WTC11 (cell line): ENCODE measurements at regions not wholly inside any gene's neighbourhood (a gene's known extent, or its start where the extent isn't known, plus 50 kb on each side); places are given as distances from the start of the nearest gene placed in this dataset.

Experiments
- ATAC-seq: fragments of 200-7000 bp; cut with Tn5 transposase; 2 replicates; pipeline ENCODE4 v1.10.0; 2021; ENCODE audit warnings: mild to moderate bottlenecking, moderate library complexity
- CTCF ChIA-PET: fragments of 300-600 bp; sonication (Branson Sonifier 250); formaldehyde crosslinking; loops from one replicate; lab custom pipeline; 2021; ENCODE audit warnings: antibody characterized with exemption; lab: Charles Lee
- POLR2A ChIA-PET: fragments of 350-600 bp; sonication (Branson Sonifier 250); formaldehyde crosslinking; loops from one replicate; lab custom pipeline; 2021; ENCODE audit warnings: antibody characterized with exemption; lab: Charles Lee
- DNase-seq: peaks from one replicate; pipeline ENCODE4 v3.0.0; 2021; ENCODE audit warnings: low spot score
- H3K27ac Mint-ChIP-seq: 2 replicates; pipeline ENCODE4 v1.8.0; 2021; ENCODE audit warnings: mixed read lengths
- H3K27me3 Mint-ChIP-seq: 2 replicates; pipeline ENCODE4 v1.8.0; 2021; ENCODE audit warnings: low read depth, mild to moderate bottlenecking, moderate library complexity, mixed read lengths
- H3K36me3 Mint-ChIP-seq: 2 replicates; pipeline ENCODE4 v1.8.0; 2021; ENCODE audit warnings: mixed read lengths
- H3K4me1 Mint-ChIP-seq: 2 replicates; pipeline ENCODE4 v1.8.0; 2022; ENCODE audit warnings: mixed read lengths
- H3K4me3 Mint-ChIP-seq: 2 replicates; pipeline ENCODE4 v1.8.0; 2021; ENCODE audit warnings: mild to moderate bottlenecking, moderate library complexity, mixed read lengths
- H3K9me3 Mint-ChIP-seq: 2 replicates; pipeline ENCODE4 v1.8.0; 2021; ENCODE audit warnings: mixed read lengths
- AR ChIP-seq: fragments of 250-450 bp; sonication (Bioruptor Pico); IDR thresholded peaks from 2 replicates; pipeline ENCODE4 v1.9.0; 2021; ENCODE audit warnings: mild to moderate bottlenecking
- FOXP1 ChIP-seq: sonication (generic); formaldehyde crosslinking; IDR thresholded peaks from 2 replicates; pipeline ENCODE4 v1.8.0; 2022; ENCODE audit warnings: missing genetic modification reagents, mild to moderate bottlenecking, moderate library complexity, borderline replicate concordance
- GTF2I ChIP-seq: fragments of 250-450 bp; sonication (Bioruptor Pico); conservative IDR thresholded peaks from 2 replicates; pipeline ENCODE4 v1.4.0; 2021; ENCODE audit warnings: mild to moderate bottlenecking
- MAX ChIP-seq: sonication (generic); formaldehyde crosslinking; IDR thresholded peaks from 2 replicates; pipeline ENCODE4 v1.8.0; 2022; ENCODE audit warnings: mild to moderate bottlenecking, missing genetic modification reagents
- MYBL2 ChIP-seq: sonication (generic); formaldehyde crosslinking; IDR thresholded peaks from 2 replicates; pipeline ENCODE4 v1.8.1; 2023; ENCODE audit warnings: mild to moderate bottlenecking, moderate library complexity, missing genetic modification reagents
- SMAD4 ChIP-seq: sonication (generic); formaldehyde crosslinking; IDR thresholded peaks from 2 replicates; pipeline ENCODE4 v1.8.0; 2022; ENCODE audit warnings: mild to moderate bottlenecking, missing genetic modification reagents
- ZNF263 ChIP-seq: sonication (generic); formaldehyde crosslinking; IDR thresholded peaks from 2 replicates; pipeline ENCODE4 v1.8.1; 2022; ENCODE audit warnings: low read depth, mild to moderate bottlenecking, moderate library complexity, missing genetic modification reagents
- TF ChIP-seq, protein P1 (sequence below): sonication (generic); formaldehyde crosslinking; IDR thresholded peaks from 2 replicates; pipeline ENCODE4 v1.8.1; 2023; ENCODE audit warnings: mild to moderate bottlenecking, missing genetic modification reagents, borderline replicate concordance
- TF ChIP-seq, protein P2 (sequence below): sonication (generic); formaldehyde crosslinking; conservative IDR thresholded peaks from 2 replicates; pipeline ENCODE4 v1.8.1; 2022; ENCODE audit warnings: mild to moderate bottlenecking, missing genetic modification reagents
- TF ChIP-seq, protein P3 (sequence below): sonication (generic); formaldehyde crosslinking; IDR thresholded peaks from 2 replicates; pipeline ENCODE4 v1.8.1; 2023; ENCODE audit warnings: mild to moderate bottlenecking, missing genetic modification reagents
- TF ChIP-seq, protein P4 (sequence below): fragments of 250-450 bp; sonication (Bioruptor Pico); IDR thresholded peaks from 2 replicates; pipeline ENCODE4 v1.8.0; 2021; ENCODE audit warnings: mild to moderate bottlenecking
- TF ChIP-seq, protein P5 (sequence below): sonication (generic); formaldehyde crosslinking; IDR thresholded peaks from 2 replicates; pipeline ENCODE4 v1.8.1; 2022; ENCODE audit warnings: mild to moderate bottlenecking, missing genetic modification reagents, moderate library complexity, borderline replicate concordance
- TF ChIP-seq, protein P6 (sequence below): fragments of 250-450 bp; sonication (Bioruptor Pico); IDR thresholded peaks from 2 replicates; pipeline ENCODE4 v1.9.0; 2021; ENCODE audit warnings: moderate library complexity, mild to moderate bottlenecking, inconsistent platforms, borderline replicate concordance

DNA sequence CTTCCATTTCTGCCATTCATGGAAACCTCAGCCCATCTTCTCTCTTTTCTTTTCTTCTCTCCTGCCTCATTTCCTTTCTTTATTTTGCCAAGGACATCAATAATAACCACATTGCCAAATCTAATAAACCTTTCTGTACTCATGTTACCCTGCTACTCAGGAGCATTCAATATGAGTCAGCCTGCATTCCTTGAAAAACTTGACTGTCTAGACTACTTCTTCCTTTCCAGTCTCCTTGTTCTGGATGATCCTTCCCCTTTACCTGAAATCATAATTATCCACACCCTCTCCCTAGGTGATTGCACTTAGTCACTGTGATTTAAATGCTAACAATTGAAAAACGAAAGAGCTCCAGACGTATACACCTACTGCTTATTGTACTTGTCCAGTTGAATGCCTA is 253.2 kb upstream of the CENPE start (continued):
- no peak for TF ChIP-seq AR (CRISPR knock-in tag)
- TF ChIP-seq, protein P1, sequence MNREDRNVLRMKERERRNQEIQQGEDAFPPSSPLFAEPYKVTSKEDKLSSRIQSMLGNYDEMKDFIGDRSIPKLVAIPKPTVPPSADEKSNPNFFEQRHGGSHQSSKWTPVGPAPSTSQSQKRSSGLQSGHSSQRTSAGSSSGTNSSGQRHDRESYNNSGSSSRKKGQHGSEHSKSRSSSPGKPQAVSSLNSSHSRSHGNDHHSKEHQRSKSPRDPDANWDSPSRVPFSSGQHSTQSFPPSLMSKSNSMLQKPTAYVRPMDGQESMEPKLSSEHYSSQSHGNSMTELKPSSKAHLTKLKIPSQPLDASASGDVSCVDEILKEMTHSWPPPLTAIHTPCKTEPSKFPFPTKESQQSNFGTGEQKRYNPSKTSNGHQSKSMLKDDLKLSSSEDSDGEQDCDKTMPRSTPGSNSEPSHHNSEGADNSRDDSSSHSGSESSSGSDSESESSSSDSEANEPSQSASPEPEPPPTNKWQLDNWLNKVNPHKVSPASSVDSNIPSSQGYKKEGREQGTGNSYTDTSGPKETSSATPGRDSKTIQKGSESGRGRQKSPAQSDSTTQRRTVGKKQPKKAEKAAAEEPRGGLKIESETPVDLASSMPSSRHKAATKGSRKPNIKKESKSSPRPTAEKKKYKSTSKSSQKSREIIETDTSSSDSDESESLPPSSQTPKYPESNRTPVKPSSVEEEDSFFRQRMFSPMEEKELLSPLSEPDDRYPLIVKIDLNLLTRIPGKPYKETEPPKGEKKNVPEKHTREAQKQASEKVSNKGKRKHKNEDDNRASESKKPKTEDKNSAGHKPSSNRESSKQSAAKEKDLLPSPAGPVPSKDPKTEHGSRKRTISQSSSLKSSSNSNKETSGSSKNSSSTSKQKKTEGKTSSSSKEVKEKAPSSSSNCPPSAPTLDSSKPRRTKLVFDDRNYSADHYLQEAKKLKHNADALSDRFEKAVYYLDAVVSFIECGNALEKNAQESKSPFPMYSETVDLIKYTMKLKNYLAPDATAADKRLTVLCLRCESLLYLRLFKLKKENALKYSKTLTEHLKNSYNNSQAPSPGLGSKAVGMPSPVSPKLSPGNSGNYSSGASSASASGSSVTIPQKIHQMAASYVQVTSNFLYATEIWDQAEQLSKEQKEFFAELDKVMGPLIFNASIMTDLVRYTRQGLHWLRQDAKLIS (CRISPR knock-in tag) = no peak

DNA sequence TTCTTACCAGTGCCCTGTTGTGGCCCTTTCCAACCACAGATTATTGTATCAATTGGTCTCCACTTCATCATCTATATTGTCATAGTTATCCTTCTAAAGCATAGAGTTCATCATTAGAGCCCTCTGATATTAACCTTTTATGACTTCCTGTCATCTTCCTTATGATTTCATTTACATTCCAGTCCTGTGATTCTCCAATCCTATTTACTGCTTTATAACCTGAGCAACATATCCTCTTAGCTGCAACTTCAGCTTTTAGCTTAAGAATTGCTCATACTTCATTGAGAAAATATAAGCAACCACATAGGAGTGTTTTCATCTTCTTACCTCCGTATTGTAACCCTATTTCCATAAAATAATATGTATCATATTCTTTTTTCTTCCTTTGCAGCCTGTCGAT is 252.6 kb upstream of the CENPE start:
- DNase-seq = no peak
- 0 out of 2 replicates have a peak, but pooled peaks cover 4% of the 10 kb centered on the region for H3K36me3 Mint-ChIP-seq
- ChIA-PET CTCF (no interaction called here), POLR2A (no interaction called here)
- no peak overlapping the region for H3K27ac Mint-ChIP-seq
- no peak for ATAC-seq
- no peaks in the 10 kb centered on the region for H3K4me1 Mint-ChIP-seq
- peaks cover 9% of the 10 kb centered on the region for H3K9me3 Mint-ChIP-seq
- H3K4me3 Mint-ChIP-seq = no peak overlapping the region
- no peaks in the 10 kb centered on the region for H3K27me3 Mint-ChIP-seq
- no peak for TF ChIP-seq MAX
- no peak for TF ChIP-seq MYBL2
- TF ChIP-seq, protein P2, sequence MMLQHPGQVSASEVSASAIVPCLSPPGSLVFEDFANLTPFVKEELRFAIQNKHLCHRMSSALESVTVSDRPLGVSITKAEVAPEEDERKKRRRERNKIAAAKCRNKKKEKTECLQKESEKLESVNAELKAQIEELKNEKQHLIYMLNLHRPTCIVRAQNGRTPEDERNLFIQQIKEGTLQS (CRISPR knock-in tag) = no peak
- no peak for TF ChIP-seq SMAD4 (CRISPR knock-in tag)
- TF ChIP-seq, protein P3, sequence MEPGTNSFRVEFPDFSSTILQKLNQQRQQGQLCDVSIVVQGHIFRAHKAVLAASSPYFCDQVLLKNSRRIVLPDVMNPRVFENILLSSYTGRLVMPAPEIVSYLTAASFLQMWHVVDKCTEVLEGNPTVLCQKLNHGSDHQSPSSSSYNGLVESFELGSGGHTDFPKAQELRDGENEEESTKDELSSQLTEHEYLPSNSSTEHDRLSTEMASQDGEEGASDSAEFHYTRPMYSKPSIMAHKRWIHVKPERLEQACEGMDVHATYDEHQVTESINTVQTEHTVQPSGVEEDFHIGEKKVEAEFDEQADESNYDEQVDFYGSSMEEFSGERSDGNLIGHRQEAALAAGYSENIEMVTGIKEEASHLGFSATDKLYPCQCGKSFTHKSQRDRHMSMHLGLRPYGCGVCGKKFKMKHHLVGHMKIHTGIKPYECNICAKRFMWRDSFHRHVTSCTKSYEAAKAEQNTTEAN = no peak
- no peak for TF ChIP-seq FOXP1 (CRISPR knock-in tag)
- TF ChIP-seq, protein P4, sequence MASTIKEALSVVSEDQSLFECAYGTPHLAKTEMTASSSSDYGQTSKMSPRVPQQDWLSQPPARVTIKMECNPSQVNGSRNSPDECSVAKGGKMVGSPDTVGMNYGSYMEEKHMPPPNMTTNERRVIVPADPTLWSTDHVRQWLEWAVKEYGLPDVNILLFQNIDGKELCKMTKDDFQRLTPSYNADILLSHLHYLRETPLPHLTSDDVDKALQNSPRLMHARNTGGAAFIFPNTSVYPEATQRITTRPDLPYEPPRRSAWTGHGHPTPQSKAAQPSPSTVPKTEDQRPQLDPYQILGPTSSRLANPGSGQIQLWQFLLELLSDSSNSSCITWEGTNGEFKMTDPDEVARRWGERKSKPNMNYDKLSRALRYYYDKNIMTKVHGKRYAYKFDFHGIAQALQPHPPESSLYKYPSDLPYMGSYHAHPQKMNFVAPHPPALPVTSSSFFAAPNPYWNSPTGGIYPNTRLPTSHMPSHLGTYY (CRISPR knock-in tag) = no peak
- no peak for TF ChIP-seq GTF2I
- no peak for TF ChIP-seq ZNF263 (CRISPR knock-in tag)
- TF ChIP-seq, protein P5, sequence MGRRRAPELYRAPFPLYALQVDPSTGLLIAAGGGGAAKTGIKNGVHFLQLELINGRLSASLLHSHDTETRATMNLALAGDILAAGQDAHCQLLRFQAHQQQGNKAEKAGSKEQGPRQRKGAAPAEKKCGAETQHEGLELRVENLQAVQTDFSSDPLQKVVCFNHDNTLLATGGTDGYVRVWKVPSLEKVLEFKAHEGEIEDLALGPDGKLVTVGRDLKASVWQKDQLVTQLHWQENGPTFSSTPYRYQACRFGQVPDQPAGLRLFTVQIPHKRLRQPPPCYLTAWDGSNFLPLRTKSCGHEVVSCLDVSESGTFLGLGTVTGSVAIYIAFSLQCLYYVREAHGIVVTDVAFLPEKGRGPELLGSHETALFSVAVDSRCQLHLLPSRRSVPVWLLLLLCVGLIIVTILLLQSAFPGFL (CRISPR knock-in tag) = no peak
- TF ChIP-seq, protein P6, sequence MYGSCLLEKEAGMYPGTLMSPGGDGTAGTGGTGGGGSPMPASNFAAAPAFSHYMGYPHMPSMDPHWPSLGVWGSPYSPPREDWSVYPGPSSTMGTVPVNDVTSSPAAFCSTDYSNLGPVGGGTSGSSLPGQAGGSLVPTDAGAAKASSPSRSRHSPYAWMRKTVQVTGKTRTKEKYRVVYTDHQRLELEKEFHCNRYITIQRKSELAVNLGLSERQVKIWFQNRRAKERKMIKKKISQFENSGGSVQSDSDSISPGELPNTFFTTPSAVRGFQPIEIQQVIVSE (CRISPR knock-in tag) = no peak
